Duodenal mucosa (tissue), 2 donors: ENCODE measurements at regions not wholly inside any gene's neighbourhood (a gene's known extent, or its start where the extent isn't known, plus 50 kb on each side); places are given as distances from the start of the nearest gene placed in this dataset.

ENCODE experiments used
- H3K27ac ChIP-seq: one replicate; pipeline ENCODE4 v1.7.0; 2013; ENCODE audit warnings: low read depth, low read length
- H3K27me3 ChIP-seq, 2 donors: one replicate each; pipeline ENCODE4 v1.7.0; 2013; ENCODE audit warnings: low read length in 2 of 2, control low read depth in 1 of 2; ENCODE audit not compliant: insufficient read depth in 2 of 2, control insufficient read depth in 1 of 2
- H3K36me3 ChIP-seq, 2 donors: one replicate each; pipeline ENCODE4 v1.7.0; 2013; ENCODE audit warnings: low read length in 2 of 2, control low read depth in 1 of 2; ENCODE audit not compliant: insufficient read depth in 2 of 2, control insufficient read depth in 1 of 2
- H3K4me1 ChIP-seq, 2 donors: one replicate each; pipeline ENCODE4 v1.7.0; 2013; ENCODE audit warnings: low read length in 2 of 2, control low read depth in 1 of 2; ENCODE audit not compliant: insufficient read depth in 2 of 2, control insufficient read depth in 1 of 2
- H3K4me3 ChIP-seq, 2 donors: one replicate each; pipeline ENCODE4 v1.7.0; 2013; ENCODE audit warnings: low read length in 2 of 2, low read depth in 1 of 2
- H3K9ac ChIP-seq, 2 donors: one replicate each; pipeline ENCODE4 v1.7.0; 2013; ENCODE audit warnings: low read length in 2 of 2, low read depth in 1 of 2
- H3K9me3 ChIP-seq, 2 donors: one replicate each; pipeline ENCODE4 v1.7.0; 2013; ENCODE audit warnings: low read length in 2 of 2, control low read depth in 1 of 2; ENCODE audit not compliant: control insufficient read depth in 1 of 2

DNA sequence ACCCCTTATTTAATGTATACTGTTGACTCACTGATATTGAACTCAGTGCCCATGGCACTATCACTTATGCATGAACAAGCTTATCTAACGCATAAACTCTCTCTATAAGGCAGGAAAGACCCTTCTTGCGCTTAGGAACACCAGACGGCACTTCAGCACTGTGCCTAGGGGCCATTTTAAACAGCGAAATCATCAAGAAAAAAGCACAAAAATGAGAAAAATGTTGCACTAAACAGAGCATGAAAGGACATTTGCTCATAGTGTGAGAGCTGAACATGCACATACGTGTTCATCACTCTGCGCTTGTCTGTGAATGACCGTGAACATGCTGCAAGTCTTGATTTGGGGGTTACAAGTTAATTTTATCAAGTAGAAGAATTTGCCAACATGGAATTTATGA is 109.6 kb downstream of the WDR11 start:
- no peak overlapping the region for H3K4me3 ChIP-seq
- H3K27me3 ChIP-seq, result no peaks in the 10 kb centered on the region
- H3K36me3 ChIP-seq, result no peaks in the 10 kb centered on the region
- H3K27ac ChIP-seq, result no peak overlapping the region
- H3K9ac ChIP-seq, result no peak overlapping the region
- H3K4me1 ChIP-seq, result peaks cover 0 to 5% of the 10 kb centered on the region in 2 donors
- H3K9me3 ChIP-seq, result no peaks in the 10 kb centered on the region

GRCh38 chr10:120961795-120962755 is 110.9 kb downstream of the WDR11 start:
- no peak overlapping the region for H3K4me3 ChIP-seq
- H3K27me3 ChIP-seq, result no peaks in the 10 kb centered on the region
- no peaks in the 10 kb centered on the region for H3K9me3 ChIP-seq
- no peak overlapping the region for H3K27ac ChIP-seq
- H3K4me1 ChIP-seq, result peaks cover 0 to 5% of the 10 kb centered on the region in 2 donors
- H3K9ac ChIP-seq, result no peak overlapping the region
- H3K36me3 ChIP-seq, result no peaks in the 10 kb centered on the region

DNA sequence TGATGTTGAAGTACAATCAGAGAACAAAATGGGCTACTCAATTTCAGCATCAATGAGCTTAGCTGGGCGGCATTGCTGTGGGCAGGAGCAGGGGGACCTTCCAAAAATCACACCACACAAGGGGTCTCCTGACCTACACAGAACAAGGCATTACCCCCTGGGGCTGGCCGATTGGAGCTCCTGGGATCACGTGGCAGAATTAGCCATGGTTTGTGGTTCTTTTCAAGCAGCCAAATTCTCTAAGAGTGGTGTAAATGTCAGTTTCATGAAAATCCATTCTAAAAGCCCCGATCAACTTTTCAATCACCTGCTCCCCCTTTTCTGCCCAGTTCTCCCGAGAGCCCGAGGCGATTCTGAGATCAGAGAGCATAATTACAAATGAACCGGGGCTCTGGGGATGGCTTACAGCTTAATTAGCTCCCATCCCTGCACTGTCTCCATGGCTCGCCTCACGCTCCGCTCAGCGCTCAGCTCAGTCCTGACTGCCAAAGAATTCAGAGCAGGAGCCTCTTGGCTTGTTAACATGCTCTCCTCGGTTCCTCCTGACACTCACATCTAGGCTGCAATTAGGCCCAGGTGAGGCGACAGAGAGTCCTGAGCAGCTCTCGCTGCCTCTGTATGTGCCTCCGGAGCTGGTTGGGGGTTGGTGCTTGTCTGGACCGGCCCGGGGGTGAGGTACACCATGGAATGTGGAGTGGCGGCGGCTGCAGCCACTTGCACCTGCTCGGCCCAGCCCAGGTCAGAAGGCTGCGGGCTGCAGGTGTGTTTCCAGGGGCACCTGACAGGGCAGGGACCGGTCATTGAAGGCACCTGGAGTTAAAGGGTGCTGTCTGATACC is 111.8 kb downstream of the WDR11 start:
- no peak overlapping the region for H3K9ac ChIP-seq
- H3K36me3 ChIP-seq, result no peaks in the 10 kb centered on the region
- no peak overlapping the region for H3K4me3 ChIP-seq
- no peak overlapping the region for H3K27ac ChIP-seq
- H3K4me1 ChIP-seq, result peaks cover 0 to 5% of the 10 kb centered on the region in 2 donors
- no peaks in the 10 kb centered on the region for H3K27me3 ChIP-seq
- H3K9me3 ChIP-seq, result no peaks in the 10 kb centered on the region

DNA sequence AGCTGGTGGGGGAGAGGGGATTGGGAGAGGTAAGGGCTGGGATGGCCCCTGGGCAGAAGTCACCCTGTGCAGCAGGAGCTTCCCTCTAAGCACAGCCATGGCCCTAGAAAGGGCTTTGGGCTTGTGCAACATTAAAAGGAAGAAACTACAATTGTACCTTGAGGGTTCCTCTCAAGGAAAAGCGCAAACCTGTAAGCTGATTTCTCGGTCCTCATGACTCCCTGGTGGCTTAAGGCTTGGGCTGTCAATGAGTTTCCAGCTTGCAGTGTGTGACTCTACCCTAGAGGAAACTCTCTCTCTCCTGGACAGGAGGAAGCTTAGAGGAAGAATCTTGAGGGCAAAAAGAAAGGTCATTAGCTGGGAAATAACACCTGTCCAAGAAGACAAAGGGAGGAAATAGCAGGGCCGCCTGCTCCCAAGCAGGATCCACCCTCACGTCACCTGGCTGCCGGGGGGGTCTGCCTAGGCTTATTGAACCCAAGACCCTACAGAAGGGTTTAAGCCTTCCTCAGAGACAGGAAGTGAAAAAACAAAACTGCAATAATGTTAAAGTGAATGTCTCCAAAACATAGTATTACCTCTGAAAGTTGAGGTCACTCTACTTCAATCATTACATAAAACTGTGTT is 112.5 kb downstream of the WDR11 start:
- no peak overlapping the region for H3K9ac ChIP-seq
- peaks cover 0 to 5% of the 10 kb centered on the region in 2 donors for H3K4me1 ChIP-seq
- H3K4me3 ChIP-seq, result no peak overlapping the region
- no peaks in the 10 kb centered on the region for H3K36me3 ChIP-seq
- H3K27ac ChIP-seq, result no peak overlapping the region
- no peaks in the 10 kb centered on the region for H3K9me3 ChIP-seq
- no peaks in the 10 kb centered on the region for H3K27me3 ChIP-seq

DNA sequence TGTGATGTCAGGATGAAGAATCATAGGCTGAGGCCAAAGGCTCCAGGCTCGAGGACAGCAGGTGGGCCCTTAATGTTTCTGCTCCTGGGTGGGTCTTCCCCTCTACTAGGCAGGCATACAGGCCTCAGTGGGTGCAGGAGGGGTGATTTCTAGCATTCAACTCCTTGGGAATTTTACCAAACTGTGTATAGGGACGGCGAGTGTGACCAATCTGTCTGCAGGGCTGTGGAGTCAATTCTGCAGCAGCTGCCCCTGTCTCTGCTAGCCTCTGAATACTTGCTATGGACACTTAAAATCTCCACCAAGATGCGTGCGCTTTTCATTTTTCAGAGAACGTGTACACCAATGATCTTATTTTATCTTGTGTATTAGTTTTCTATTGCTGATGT is 115.5 kb downstream of the WDR11 start:
- Histone ChIP-seq H3K27me3 (no peaks in the 10 kb centered on the region), H3K9me3 (no peaks in the 10 kb centered on the region), H3K36me3 (no peaks in the 10 kb centered on the region), H3K4me3 (no peak overlapping the region), H3K4me1 (peaks cover 0 to 5% of the 10 kb centered on the region in 2 donors), H3K9ac (no peak overlapping the region), H3K27ac (no peak overlapping the region)

DNA sequence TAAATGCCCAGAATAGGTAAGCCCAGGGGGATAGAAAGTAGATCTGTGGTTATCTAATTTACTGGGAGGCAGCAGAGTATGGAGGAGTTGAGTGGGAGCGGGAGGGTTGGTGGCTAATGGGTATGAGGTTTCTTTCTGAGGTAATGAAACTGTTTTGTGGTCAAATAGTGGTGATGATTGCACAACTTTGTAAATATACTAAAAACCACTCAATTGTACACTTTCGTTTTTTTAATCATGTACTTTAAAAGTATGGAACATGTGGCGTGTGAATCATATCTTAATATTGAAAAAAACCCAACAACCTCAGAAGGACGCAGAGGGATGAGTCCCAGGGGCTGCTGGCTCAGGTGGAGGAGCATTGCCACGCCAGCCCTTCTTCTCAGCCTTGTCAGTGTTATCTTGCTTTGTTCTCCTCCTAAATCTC is 118.1 kb downstream of the WDR11 start:
- Histone ChIP-seq H3K27me3 (peaks cover 0 to under 1% of the 10 kb centered on the region in 2 donors), H3K36me3 (no peaks in the 10 kb centered on the region), H3K9ac (no peak overlapping the region), H3K4me3 (no peak overlapping the region), H3K27ac (no peak overlapping the region), H3K9me3 (peaks cover 0 to 2% of the 10 kb centered on the region in 2 donors), H3K4me1 (no peaks in the 10 kb centered on the region)

DNA sequence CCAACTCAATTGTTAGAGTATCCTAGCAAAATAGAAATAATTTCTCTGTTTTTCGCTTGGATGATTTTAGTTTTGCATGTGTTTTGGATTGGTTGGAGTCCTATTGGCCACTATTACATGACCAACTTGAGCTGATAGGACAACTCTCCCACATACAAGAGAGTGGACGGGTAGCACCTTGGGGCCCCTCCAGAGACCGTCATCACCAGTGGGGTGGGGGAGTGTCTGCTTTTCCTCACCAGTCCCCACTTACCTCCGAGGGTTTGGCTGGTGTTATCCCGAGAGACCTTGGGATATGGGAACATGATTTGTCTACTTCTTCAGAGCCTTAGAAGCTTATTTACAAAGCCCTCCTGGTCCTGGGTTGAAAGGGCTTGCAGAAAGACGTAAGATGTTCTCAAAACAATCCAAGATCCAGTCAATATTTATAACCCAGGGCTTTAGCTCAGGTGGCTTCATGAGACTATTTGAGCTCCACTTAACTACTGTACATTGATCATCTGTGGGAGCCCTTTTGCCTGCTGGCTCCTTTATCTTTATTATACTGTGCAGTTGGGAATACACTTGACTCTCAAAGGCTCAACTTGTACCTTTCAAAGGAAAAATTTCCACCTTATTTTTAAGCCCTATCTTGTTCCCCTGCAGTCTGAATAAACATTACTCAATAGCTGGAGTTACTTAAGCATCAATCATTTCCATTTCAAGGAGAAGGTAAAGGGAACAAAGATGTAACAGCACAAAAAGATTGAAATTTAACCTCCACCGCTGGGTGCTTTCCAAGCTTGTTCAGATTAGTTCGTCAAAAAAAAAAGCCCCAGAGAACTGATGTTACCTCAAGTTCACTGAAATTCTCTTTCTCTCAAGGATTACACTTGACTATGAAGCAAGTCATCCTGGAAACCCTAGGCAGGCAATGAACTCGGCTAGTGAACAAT is 119.7 kb downstream of the WDR11 start:
- no peak overlapping the region for H3K9ac ChIP-seq
- H3K4me1 ChIP-seq, result no peaks in the 10 kb centered on the region
- no peak overlapping the region for H3K4me3 ChIP-seq
- H3K9me3 ChIP-seq, result peaks cover 0 to 8% of the 10 kb centered on the region in 2 donors
- no peaks in the 10 kb centered on the region for H3K36me3 ChIP-seq
- peaks cover 0 to 3% of the 10 kb centered on the region in 2 donors for H3K27me3 ChIP-seq
- H3K27ac ChIP-seq, result no peak overlapping the region

DNA sequence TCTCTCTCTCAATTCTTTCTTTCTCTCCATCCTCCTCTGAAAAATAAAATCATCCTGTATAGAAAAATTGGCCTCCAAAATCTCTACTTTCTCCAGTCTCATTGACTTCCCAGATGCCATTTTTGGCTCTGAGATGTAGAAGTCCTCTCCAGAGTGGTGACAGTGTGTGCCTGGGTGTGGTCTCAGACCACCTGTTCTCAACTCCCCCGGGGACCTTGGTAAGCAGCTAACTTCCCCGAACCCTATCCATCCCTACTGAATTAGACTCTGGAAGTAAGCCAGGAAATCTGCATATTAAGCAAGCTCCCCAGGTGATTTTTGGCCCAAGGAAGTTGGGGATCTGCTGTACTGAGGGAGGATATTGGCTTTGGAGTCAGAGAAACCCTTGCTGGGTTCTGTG is 120.5 kb downstream of the WDR11 start:
- H3K9me3 ChIP-seq, result peaks cover 0 to 8% of the 10 kb centered on the region in 2 donors
- no peak overlapping the region for H3K27ac ChIP-seq
- peaks cover 0 to 3% of the 10 kb centered on the region in 2 donors for H3K27me3 ChIP-seq
- H3K36me3 ChIP-seq, result no peaks in the 10 kb centered on the region
- H3K4me1 ChIP-seq, result no peaks in the 10 kb centered on the region
- no peak overlapping the region for H3K4me3 ChIP-seq
- no peak overlapping the region for H3K9ac ChIP-seq

DNA sequence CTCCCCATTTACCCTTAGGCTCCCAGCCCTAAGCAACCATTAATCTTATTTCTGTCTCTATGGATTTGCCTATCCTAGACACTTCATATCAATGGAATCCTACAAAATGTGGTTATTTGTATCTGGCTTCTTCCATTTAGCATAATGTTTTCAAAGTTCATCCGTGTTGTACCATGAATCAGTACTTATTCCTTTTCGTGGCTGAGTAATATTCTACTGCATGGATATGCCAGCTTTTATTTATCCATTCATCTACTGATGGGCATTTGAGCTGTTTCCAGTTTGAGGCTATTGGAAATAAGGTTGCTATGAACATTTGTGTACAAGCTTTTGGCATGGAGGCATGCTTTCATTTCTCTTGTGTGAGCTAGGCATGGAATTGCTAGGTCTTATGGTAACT is 121.1 kb downstream of the WDR11 start:
- Histone ChIP-seq H3K4me1 (no peaks in the 10 kb centered on the region), H3K9ac (no peak overlapping the region), H3K27ac (no peak overlapping the region), H3K9me3 (peaks cover 0 to 8% of the 10 kb centered on the region in 2 donors), H3K27me3 (peaks cover 0 to 3% of the 10 kb centered on the region in 2 donors), H3K36me3 (no peaks in the 10 kb centered on the region), H3K4me3 (no peak overlapping the region)
